ENCODE measurements at regions not wholly inside any gene's neighbourhood (a gene's known extent, or its start where the extent isn't known, plus 50 kb on each side); places are given as distances from the start of the nearest gene placed in this dataset.

GRCh38 chr3:10762611-10763247 is 53.3 kb upstream of the SLC6A11 start:
- TF ChIP-seq CTCF (IDR thresholded peaks at IDR 0.05; ENCODE audit: insufficient read depth, low read depth, low read length), result no peak
- no peak for TF ChIP-seq EZH2 (IDR thresholded peaks at IDR 0.05; ENCODE audit: insufficient read depth, low read length)

Measured in astrocyte (in vitro differentiated cells and primary cell).